ENCODE measurements at regions not wholly inside any gene's neighbourhood (a gene's known extent, or its start where the extent isn't known, plus 50 kb on each side); places are given as distances from the start of the nearest gene placed in this dataset.

DNA sequence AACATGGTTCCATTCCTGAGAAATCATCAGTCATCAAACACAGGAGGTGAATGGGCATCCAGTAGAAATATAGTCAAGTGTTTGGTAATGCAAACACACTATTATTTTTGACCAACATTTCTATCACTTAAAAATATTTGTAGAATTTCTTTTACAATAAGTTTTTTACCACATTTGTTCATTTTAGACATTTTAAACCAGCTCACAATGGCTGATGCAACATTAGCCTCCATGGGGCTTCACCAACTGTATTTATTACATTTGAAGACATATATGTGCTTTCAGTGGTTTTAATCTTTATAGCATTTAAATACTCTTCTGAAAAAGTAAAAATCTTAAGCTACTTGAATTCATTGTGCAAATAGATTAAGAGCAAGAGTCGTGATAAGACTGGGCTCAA lies 1201.4 kb upstream of the TMEM132C start:
- no peak for DNase-seq
- H3K27me3 ChIP-seq (ENCODE audit: insufficient read depth, low read depth, severe bottlenecking), result peaks cover 85% of the 10 kb centered on the region
- H3K9me3 ChIP-seq (ENCODE audit: severe bottlenecking), result no peaks in the 10 kb centered on the region
- H3K4me3 ChIP-seq (ENCODE audit: low read depth, low read length), result no peak overlapping the region
- TF ChIP-seq, protein P1, sequence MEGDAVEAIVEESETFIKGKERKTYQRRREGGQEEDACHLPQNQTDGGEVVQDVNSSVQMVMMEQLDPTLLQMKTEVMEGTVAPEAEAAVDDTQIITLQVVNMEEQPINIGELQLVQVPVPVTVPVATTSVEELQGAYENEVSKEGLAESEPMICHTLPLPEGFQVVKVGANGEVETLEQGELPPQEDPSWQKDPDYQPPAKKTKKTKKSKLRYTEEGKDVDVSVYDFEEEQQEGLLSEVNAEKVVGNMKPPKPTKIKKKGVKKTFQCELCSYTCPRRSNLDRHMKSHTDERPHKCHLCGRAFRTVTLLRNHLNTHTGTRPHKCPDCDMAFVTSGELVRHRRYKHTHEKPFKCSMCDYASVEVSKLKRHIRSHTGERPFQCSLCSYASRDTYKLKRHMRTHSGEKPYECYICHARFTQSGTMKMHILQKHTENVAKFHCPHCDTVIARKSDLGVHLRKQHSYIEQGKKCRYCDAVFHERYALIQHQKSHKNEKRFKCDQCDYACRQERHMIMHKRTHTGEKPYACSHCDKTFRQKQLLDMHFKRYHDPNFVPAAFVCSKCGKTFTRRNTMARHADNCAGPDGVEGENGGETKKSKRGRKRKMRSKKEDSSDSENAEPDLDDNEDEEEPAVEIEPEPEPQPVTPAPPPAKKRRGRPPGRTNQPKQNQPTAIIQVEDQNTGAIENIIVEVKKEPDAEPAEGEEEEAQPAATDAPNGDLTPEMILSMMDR (IDR thresholded peaks at IDR 0.05; ENCODE audit: low read depth, low read length), result no peak
- no peak overlapping the region for H3K27ac ChIP-seq
- no peaks in the 10 kb centered on the region for H3K36me3 ChIP-seq

DNA sequence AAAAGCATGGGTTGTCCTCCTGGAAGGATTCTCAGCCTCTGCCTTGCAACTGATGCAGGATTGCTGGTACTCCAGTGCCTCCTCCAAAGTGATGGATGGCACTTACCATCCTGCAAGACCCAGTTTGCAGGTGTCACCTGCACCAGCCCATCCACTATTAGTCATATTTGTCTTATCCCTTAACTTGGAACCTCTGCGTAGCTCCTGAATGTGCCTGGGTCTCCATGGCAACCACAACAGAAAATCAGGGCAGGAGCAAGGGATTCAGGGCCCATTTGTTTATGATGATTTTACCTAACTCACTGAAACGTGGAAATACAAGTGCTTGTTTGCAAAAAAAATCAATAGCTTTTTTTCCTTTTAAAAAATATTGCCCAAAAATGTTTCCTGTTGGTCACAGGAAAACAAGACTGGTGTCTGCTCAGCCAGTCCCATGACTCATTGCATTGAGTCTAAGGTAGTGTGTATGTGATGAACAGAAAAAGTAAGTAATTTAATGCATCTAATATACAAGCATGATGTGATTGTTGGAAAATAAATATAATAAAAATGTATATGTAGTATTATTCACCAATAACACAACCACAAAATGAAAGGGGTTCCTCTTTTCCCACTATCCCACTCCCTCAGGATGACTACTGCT lies 1196.3 kb upstream of the TMEM132C start:
- peaks cover 50% of the 10 kb centered on the region for H3K27me3 ChIP-seq (ENCODE audit: insufficient read depth, low read depth, severe bottlenecking)
- no peak for DNase-seq
- no peak overlapping the region for H3K4me3 ChIP-seq (ENCODE audit: low read depth, low read length)
- no peaks in the 10 kb centered on the region for H3K36me3 ChIP-seq
- no peaks in the 10 kb centered on the region for H3K9me3 ChIP-seq (ENCODE audit: severe bottlenecking)
- no peak overlapping the region for H3K27ac ChIP-seq
- TF ChIP-seq, protein P1 (IDR thresholded peaks at IDR 0.05; ENCODE audit: low read depth, low read length), result no peak

DNA sequence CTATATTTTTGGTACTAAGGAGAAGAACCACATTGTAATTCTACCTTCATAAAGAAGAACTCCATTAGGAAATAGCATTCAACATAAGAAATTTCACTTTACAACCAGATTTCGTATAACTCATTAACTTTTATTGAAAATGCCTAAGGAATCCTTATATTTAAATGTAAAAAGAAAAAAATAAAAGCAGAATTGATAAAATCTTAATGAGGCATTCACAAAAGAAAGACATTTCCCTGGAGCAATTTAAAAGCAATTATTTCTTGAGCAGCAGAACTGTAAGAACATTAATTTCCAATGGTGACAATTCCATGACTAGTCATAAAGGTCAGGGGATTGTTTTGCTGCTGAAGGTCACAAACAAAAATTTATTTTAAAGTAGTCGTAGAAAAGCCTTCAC lies 1192.8 kb upstream of the TMEM132C start:
- no peak overlapping the region for H3K27ac ChIP-seq
- no peak overlapping the region for H3K4me3 ChIP-seq (ENCODE audit: low read depth, low read length)
- TF ChIP-seq, protein P1 (IDR thresholded peaks at IDR 0.05; ENCODE audit: low read depth, low read length), result no peak
- DNase-seq, result no peak
- peaks cover 23% of the 10 kb centered on the region for H3K27me3 ChIP-seq (ENCODE audit: insufficient read depth, low read depth, severe bottlenecking)
- no peaks in the 10 kb centered on the region for H3K36me3 ChIP-seq
- H3K9me3 ChIP-seq (ENCODE audit: severe bottlenecking), result no peaks in the 10 kb centered on the region

- TF ChIP-seq, protein P1 (IDR thresholded peaks at IDR 0.05; ENCODE audit: low read depth, low read length), result no peak
- no peak for DNase-seq
- no peak overlapping the region for H3K4me3 ChIP-seq (ENCODE audit: low read depth, low read length)
- H3K36me3 ChIP-seq, result no peaks in the 10 kb centered on the region
- H3K27me3 ChIP-seq (ENCODE audit: insufficient read depth, low read depth, severe bottlenecking), result peaks cover 8% of the 10 kb centered on the region
- no peak overlapping the region for H3K27ac ChIP-seq
- no peaks in the 10 kb centered on the region for H3K9me3 ChIP-seq (ENCODE audit: severe bottlenecking)
Measured at GRCh38 chr12:127075981-127076380, 1191.0 kb upstream of the TMEM132C start.

DNA sequence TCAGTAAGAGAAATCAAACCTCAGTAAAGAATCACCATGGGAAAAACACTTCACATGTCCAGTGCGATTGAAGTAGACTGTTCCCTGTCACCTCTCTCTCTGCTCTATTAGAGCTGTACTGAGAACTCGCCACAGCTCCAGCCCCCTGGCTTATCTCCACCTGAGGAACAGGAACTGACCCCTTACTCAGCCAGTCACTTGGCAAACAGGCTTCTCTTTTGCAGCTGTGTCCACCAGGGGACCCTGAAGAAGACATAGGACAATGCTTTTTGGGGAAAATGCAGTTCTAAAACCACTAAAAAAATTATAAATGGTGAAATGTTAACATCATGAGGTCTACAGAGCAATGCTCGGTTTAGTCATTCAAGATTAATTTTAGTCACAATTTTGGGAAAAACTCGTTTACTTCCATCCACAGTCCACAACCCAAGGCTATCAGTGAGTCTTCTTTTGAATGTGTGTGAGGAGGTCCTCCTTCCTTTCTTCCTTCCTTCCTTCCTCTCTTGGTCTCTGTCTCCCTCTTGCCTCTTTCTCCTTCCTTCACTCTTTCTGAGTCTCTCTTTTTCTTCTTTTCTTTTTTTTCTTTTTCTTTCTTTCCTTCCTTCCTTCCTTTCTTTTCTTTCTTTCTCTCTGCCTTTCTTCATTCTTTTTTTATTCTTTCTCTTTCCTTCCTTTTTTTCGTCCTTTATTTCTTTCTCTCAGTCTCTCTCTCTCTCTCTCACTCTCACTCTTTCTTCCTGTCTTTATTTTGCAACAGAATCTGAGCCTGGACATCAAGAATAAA lies 1189.5 kb upstream of the TMEM132C start:
- no peaks in the 10 kb centered on the region for H3K36me3 ChIP-seq
- TF ChIP-seq, protein P1 (IDR thresholded peaks at IDR 0.05; ENCODE audit: low read depth, low read length), result no peak
- H3K9me3 ChIP-seq (ENCODE audit: severe bottlenecking), result no peaks in the 10 kb centered on the region
- peaks cover 2% of the 10 kb centered on the region for H3K27me3 ChIP-seq (ENCODE audit: insufficient read depth, low read depth, severe bottlenecking)
- H3K27ac ChIP-seq, result no peak overlapping the region
- no peak for DNase-seq
- no peak overlapping the region for H3K4me3 ChIP-seq (ENCODE audit: low read depth, low read length)
